GM12878 (cell line): ENCODE measurements at regions not wholly inside any gene's neighbourhood (a gene's known extent, or its start where the extent isn't known, plus 50 kb on each side); places are given as distances from the start of the nearest gene placed in this dataset.

ENCODE experiments used
- ATAC-seq: fragments of 200-7000 bp; cut with Tn5 transposase; 3 replicates; pipeline ENCODE4 v1.9.1; 2020; ENCODE audit warnings: mild to moderate bottlenecking, moderate library complexity
- BruUV-seq: library from RNA; stranded (reverse); fragments of 400-500 nt; replicated peaks from 2 replicates; lab custom pipeline; 2021; lab: Mats Ljungman, UMichigan
- CTCF ChIA-PET: fragments of 300-600 bp; sonication (Branson Sonifier 250); formaldehyde crosslinking; extraction: SDS; loops from one replicate; lab custom pipeline; 2021; ENCODE audit warnings: inconsistent platforms; lab: Yijun Ruan, JAX
- POLR2A ChIA-PET: fragments of 350-600 bp; formaldehyde crosslinking; extraction: SDS; loops from one replicate; lab custom pipeline; 2021; ENCODE audit warnings: inconsistent platforms; lab: Charles Lee
- RAD21 ChIA-PET: fragments of 300-600 bp; sonication (Branson Sonifier 250); formaldehyde crosslinking; loops from one replicate; lab custom pipeline; 2023; ENCODE audit warnings: antibody characterized with exemption; ENCODE audit not compliant: unreplicated experiment; lab: Charles Lee
- SMC1A ChIA-PET: fragments of 300-600 bp; sonication (Branson Sonifier 250); formaldehyde crosslinking; loops from one replicate; lab custom pipeline; 2023; ENCODE audit not compliant: unreplicated experiment, uncharacterized antibody; lab: Charles Lee
- DNase-seq: peaks from one replicate; pipeline ENCODE4 v3.0.0-alpha.2; 2011; ENCODE audit warnings: low read depth, low spot score
- FAIRE-seq: peaks from 3 replicates; lab custom pipeline; 2011; peaks lifted over from hg19 to GRCh38; lab: Jason Lieb, UNC
- H2AFZ ChIP-seq: 2 replicates; pipeline ENCODE4 v1.6.0; 2011; ENCODE audit warnings: low read depth, low read length, control low read depth; ENCODE audit not compliant: control insufficient read depth
- H3K27ac ChIP-seq: 2 replicates; pipeline ENCODE4 v1.5.1; 2011; ENCODE audit warnings: control low read depth; ENCODE audit not compliant: control insufficient read depth, insufficient read depth
- H3K27me3 ChIP-seq, 2 experiments: replicated peaks in 1 of 2; 2 replicates each; pipeline versions ENCODE4 v1.6.0 to v1.6.1; 2011; ENCODE audit warnings: low read length in 1 of 2; ENCODE audit not compliant: control insufficient read depth in 2 of 2, insufficient read depth in 2 of 2
- H3K36me3 ChIP-seq, 2 experiments: 2 replicates each; pipeline ENCODE4 v1.5.1; 2011; ENCODE audit warnings: low read length in 1 of 2; ENCODE audit not compliant: control insufficient read depth in 2 of 2, insufficient read depth in 2 of 2
- H3K4me1 ChIP-seq: 2 replicates; pipeline ENCODE4 v1.6.1; 2011; ENCODE audit warnings: mild to moderate bottlenecking, low read length, moderate library complexity, mixed read lengths; ENCODE audit not compliant: control insufficient read depth, insufficient read depth
- H3K4me2 ChIP-seq: 2 replicates; pipeline ENCODE4 v1.6.0; 2011; ENCODE audit warnings: control low read depth; ENCODE audit not compliant: control insufficient read depth, insufficient read depth
- H3K4me3 ChIP-seq: fragments of 200-600 bp; sonication (generic); 2 replicates; pipeline ENCODE4 v1.5.1; 2016
- H3K79me2 ChIP-seq: 2 replicates; pipeline ENCODE4 v1.6.0; 2011; ENCODE audit warnings: low read length; ENCODE audit not compliant: control insufficient read depth, insufficient read depth
- H3K9ac ChIP-seq: 2 replicates; pipeline ENCODE4 v1.8.0; 2011; ENCODE audit warnings: low read length, control low read depth, mixed read lengths; ENCODE audit not compliant: control insufficient read depth, insufficient read depth
- H3K9me3 ChIP-seq: replicated peaks from 3 replicates; pipeline ENCODE4 v1.5.1; 2011; ENCODE audit warnings: mild to moderate bottlenecking, low read length; ENCODE audit not compliant: control insufficient read depth, insufficient read depth
- H4K20me1 ChIP-seq: 2 replicates; pipeline ENCODE4 v1.6.0; 2011; ENCODE audit not compliant: control insufficient read depth, insufficient read depth
- BACH1 ChIP-seq: fragments of 450-650 bp; IDR thresholded peaks from 2 replicates; pipeline ENCODE4 v1.6.1; 2017; ENCODE audit warnings: mild to moderate bottlenecking, borderline replicate concordance
- CBFB ChIP-seq: IDR thresholded peaks from 2 replicates; pipeline ENCODE4 v1.6.1; 2016; ENCODE audit warnings: antibody characterized with exemption, low read depth
- EP300 ChIP-seq, 2 experiments: fragments of 150-350 bp in 1 of 2; IDR thresholded peaks; 2 replicates each; pipeline ENCODE4 v1.6.1; 2011 to 2012; ENCODE audit warnings: low read depth in 2 of 2, low read length in 2 of 2, borderline replicate concordance in 1 of 2, improper control_type of control experiment in 1 of 2, inconsistent platforms in 1 of 2; ENCODE audit not compliant: control insufficient read depth in 1 of 2
- IKZF2 ChIP-seq, 2 experiments: fragments of 450-650 bp; IDR thresholded peaks; 2 replicates each; pipeline ENCODE4 v1.6.1; 2017; ENCODE audit warnings: mild to moderate bottlenecking in 2 of 2, moderate library complexity in 2 of 2
- LARP7 ChIP-seq: fragments of 450-650 bp; IDR thresholded peaks from 2 replicates; pipeline ENCODE4 v1.6.1; 2017; ENCODE audit warnings: mild to moderate bottlenecking
- MLLT1 ChIP-seq: fragments of 450-650 bp; IDR thresholded peaks from 2 replicates; pipeline ENCODE4 v1.6.1; 2016; ENCODE audit warnings: mild to moderate bottlenecking
- NR2C1 ChIP-seq: fragments of 450-650 bp; IDR thresholded peaks from 2 replicates; pipeline ENCODE4 v1.6.1; 2017; ENCODE audit warnings: antibody characterized with exemption, mild to moderate bottlenecking, moderate library complexity
- RCOR1 ChIP-seq: conservative IDR thresholded peaks from 2 replicates; pipeline ENCODE4 v1.6.1; 2012; ENCODE audit warnings: low read depth, low read length, improper control_type of control experiment
- SMAD1 ChIP-seq: fragments of 450-650 bp; IDR thresholded peaks from 2 replicates; pipeline ENCODE4 v1.6.1; 2018; ENCODE audit warnings: mild to moderate bottlenecking, low read depth; ENCODE audit not compliant: partially characterized antibody
- SPI1 ChIP-seq: IDR thresholded peaks from 2 replicates; pipeline ENCODE4 v1.6.1; 2011; ENCODE audit warnings: low read depth, mild to moderate bottlenecking, low read length, moderate library complexity, borderline replicate concordance; ENCODE audit not compliant: insufficient read depth
- SREBF2 ChIP-seq: IDR thresholded peaks from 2 replicates; pipeline ENCODE4 v1.6.1; 2012; ENCODE audit warnings: mild to moderate bottlenecking, low read length
- TARDBP ChIP-seq: IDR thresholded peaks from 2 replicates; pipeline ENCODE4 v1.6.1; 2016; ENCODE audit warnings: borderline replicate concordance
- USF1 ChIP-seq: IDR thresholded peaks from 2 replicates; pipeline ENCODE4 v1.6.1; 2011; ENCODE audit warnings: borderline replicate concordance, low read depth, mild to moderate bottlenecking, moderate library complexity, mixed read lengths, low read length; ENCODE audit not compliant: insufficient read depth; ENCODE audit errors: extremely low read length
- USF2 ChIP-seq: IDR thresholded peaks from 2 replicates; pipeline ENCODE4 v1.6.1; 2011; ENCODE audit warnings: low read depth, low read length, improper control_type of control experiment, borderline replicate concordance
- ZNF207 ChIP-seq: fragments of 450-650 bp; IDR thresholded peaks from 2 replicates; pipeline ENCODE4 v1.6.1; 2014; ENCODE audit warnings: antibody characterized with exemption, mild to moderate bottlenecking, borderline replicate concordance
- ZNF384 ChIP-seq: IDR thresholded peaks from 2 replicates; pipeline ENCODE4 v1.6.1; 2012; ENCODE audit warnings: low read depth, mild to moderate bottlenecking, low read length, improper control_type of control experiment, borderline replicate concordance
- WGBS: methylation state at CpG from one replicate; pipeline ENCODE4 v1.1.6; 2016; ENCODE audit warnings: low lambda C conversion rate; ENCODE audit not compliant: insufficient replicate concordance, insufficient coverage; ENCODE audit errors: missing lambda C conversion rate; 5-methylcytosine and 5-hydroxymethylcytosine counted together
- in situ Hi-C: fragments of 300-500 bp; cut with MboI; formaldehyde crosslinking; loops from 9 replicates; pipeline ENCODE4 v1.14.3; 2018; ENCODE audit warnings: mixed read lengths
- intact Hi-C: fragments of 100-400 bp; cut with micrococcal nuclease; formaldehyde crosslinking; loops from one replicate; pipeline ENCODE4 v1.14.2; 2022; ENCODE audit not compliant: unreplicated experiment

GRCh38 chr6:164148788-164149187, 734.3 kb downstream of the QKI start:
- no TSS peak for BruUV-seq
- no peak overlapping the region for H3K27ac ChIP-seq
- FAIRE-seq, result no peak
- ChIA-PET CTCF (no interaction called here), RAD21 (no interaction called here), POLR2A (no interaction called here), SMC1A (no interaction called here)
- no peaks in the 10 kb centered on the region for H3K36me3 ChIP-seq
- no peak for DNase-seq
- 0% methylated on average over 1 of the region's 1 CpG for WGBS
- H3K4me2 ChIP-seq, result no peak overlapping the region
- H3K4me3 ChIP-seq, result no peak overlapping the region
- intact Hi-C loops (no loop called here), in situ Hi-C loops (no loop called here)
- H3K27me3 ChIP-seq, result no peaks in the 10 kb centered on the region
- H2AFZ ChIP-seq, result no peak overlapping the region
- ATAC-seq, result no peak
- H3K9ac ChIP-seq, result no peak overlapping the region
- H3K9me3 ChIP-seq, result no peaks in the 10 kb centered on the region
- TF ChIP-seq CBFB (no peak), SPI1 (no peak), TARDBP (no peak), SMAD1 (no peak), EP300 (IDR thresholded peaks at IDR 0.05; ENCODE audit: borderline replicate concordance in 1 of 2, control insufficient read depth in 1 of 2, low read depth in 2 of 2, low read length in 2 of 2) (no peak), NR2C1 (no peak), USF1 (no peak)
- no peaks in the 10 kb centered on the region for H3K4me1 ChIP-seq
- H3K79me2 ChIP-seq, result no peaks in the 10 kb centered on the region
- H4K20me1 ChIP-seq, result no peaks in the 10 kb centered on the region

- no peak overlapping the region for H3K4me3 ChIP-seq
- no peaks in the 10 kb centered on the region for H3K79me2 ChIP-seq
- no peaks in the 10 kb centered on the region for H4K20me1 ChIP-seq
- no peak for FAIRE-seq
- in situ Hi-C loops (no loop called here), intact Hi-C loops (no loop called here)
- TF ChIP-seq RCOR1 (no peak), BACH1 (no peak), IKZF2 (IDR thresholded peaks at IDR 0.05) (no peak), MLLT1 (no peak), SREBF2 (no peak), ZNF207 (no peak), LARP7 (no peak), ZNF384 (no peak), USF2 (no peak)
- TF ChIP-seq, all 136 proteins: peak for 0
- ChIA-PET SMC1A (no interaction called here), POLR2A (no interaction called here), CTCF (no interaction called here), RAD21 (no interaction called here)
- Histone ChIP-seq H2AFZ (no peak overlapping the region), H3K27me3 (no peaks in the 10 kb centered on the region), H3K4me1 (no peaks in the 10 kb centered on the region), H3K4me2 (no peak overlapping the region), H3K9ac (no peak overlapping the region), H3K36me3 (no peaks in the 10 kb centered on the region), H3K27ac (no peak overlapping the region), H3K9me3 (no peaks in the 10 kb centered on the region)
- no peak for ATAC-seq
- DNase-seq, result no peak
- 33% methylated on average over 13 of the region's 13 CpGs for WGBS
- BruUV-seq, result no TSS peak
These were observed 729.8 kb downstream of the QKI start for GRCh38 chr6:164144316-164144715.
